ENCODE measurements at regions not wholly inside any gene's neighbourhood (a gene's known extent, or its start where the extent isn't known, plus 50 kb on each side); places are given as distances from the start of the nearest gene placed in this dataset.

DNA sequence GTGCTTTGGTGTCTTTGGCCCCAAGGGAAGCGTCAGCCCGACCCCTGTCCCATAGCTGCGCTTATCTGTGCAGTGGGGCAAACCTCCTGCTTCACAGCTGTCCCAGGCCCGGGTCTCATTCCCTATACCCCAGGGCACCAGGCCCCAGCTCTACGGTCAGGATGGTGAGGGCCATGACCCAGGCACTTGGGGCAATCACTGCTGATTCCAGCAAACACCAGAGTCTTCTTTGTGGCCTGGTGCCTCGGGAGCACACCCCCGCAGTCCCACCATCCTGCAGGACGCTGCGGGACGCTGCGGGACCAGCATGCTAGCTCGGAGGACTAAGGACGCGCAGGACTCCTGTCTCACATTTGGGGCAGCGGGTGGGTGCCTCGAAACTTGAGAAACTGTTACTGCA, 116.9 kb upstream of the HDAC4 start:
- TF ChIP-seq CTCF (conservative IDR thresholded peaks at IDR 0.05 in 1 of 2, IDR thresholded peaks at IDR 0.05 in 1 of 2; ENCODE audit: low read depth in 1 of 2, low read length in 2 of 2) = no peak
- no peak for TF ChIP-seq EZH2 (IDR thresholded peaks at IDR 0.05; ENCODE audit: low read length, missing control alignments)
